BLaER1 treated with 17β-estradiol and CSF1 and Interleukin-3, amounts not matched to agents 10 nM and 100 nM (cell line): ENCODE measurements at regions not wholly inside any gene's neighbourhood (a gene's known extent, or its start where the extent isn't known, plus 50 kb on each side); places are given as distances from the start of the nearest gene placed in this dataset.
A peak's percentile ranks its signal among the peaks of the same experiment; 100 is the strongest.
"Not testable (repeated sequence)": the region's sequence is repeated elsewhere in the genome, so short reads cannot be mapped to it uniquely, and the experiment has no call there.

Experiments
- H3K27ac ChIP-seq, 11 experiments: shearing (Covaris generic); formaldehyde crosslinking; 2 replicates each; pipeline ENCODE4 v1.8.1; 2022
- H3K27me3 ChIP-seq, 11 experiments: shearing (Covaris generic); formaldehyde crosslinking; 2 replicates each; pipeline ENCODE4 v1.8.1; 2022
- H3K36me3 ChIP-seq, 11 experiments: shearing (Covaris generic); formaldehyde crosslinking; 2 replicates each; pipeline ENCODE4 v1.8.1; 2022
- H3K4me1 ChIP-seq, 10 experiments: shearing (Covaris generic); formaldehyde crosslinking; 2 replicates each; pipeline ENCODE4 v1.8.1; 2022
- H3K4me2 ChIP-seq, 11 experiments: shearing (Covaris generic); formaldehyde crosslinking; 2 replicates each; pipeline ENCODE4 v1.8.1; 2022
- H3K4me3 ChIP-seq, 10 experiments: shearing (Covaris generic); formaldehyde crosslinking; 2 replicates each; pipeline ENCODE4 v1.8.1; 2022
- H3K9ac ChIP-seq, 11 experiments: shearing (Covaris generic); formaldehyde crosslinking; 2 replicates each; pipeline ENCODE4 v1.8.1; 2022
- H3K9me3 ChIP-seq, 11 experiments: shearing (Covaris generic); formaldehyde crosslinking; replicated peaks in 1 of 11; 2 replicates each; pipeline ENCODE4 v1.8.1; 2022
- H4K20me1 ChIP-seq, 11 experiments: shearing (Covaris generic); formaldehyde crosslinking; 2 replicates each; pipeline ENCODE4 v1.8.1; 2022
- Cebpa-rat ChIP-seq, 11 experiments: shearing (Covaris generic); IDR thresholded peaks; 2 replicates each; pipeline ENCODE4 v1.8.1; 2022

DNA sequence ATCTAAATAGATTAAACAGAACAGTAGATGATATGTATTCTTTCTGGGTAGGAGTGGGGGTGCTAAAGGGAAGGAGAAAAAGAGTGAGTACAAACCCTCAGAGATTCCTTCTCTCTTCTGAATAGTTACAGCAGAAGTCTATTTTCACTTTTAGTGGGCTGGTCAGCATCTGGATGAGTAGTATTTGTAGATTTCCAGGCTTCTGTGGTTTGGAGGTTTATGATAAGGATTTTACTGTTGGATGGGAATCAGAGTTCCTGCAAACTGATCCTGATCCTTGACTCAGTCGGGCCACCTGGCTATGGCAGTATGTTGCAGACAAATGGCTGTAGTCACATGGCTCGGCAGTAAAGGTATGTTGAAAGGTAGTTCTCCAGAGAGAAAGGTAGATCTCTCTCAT is 84.3 kb upstream of the IFNGR1 start:
- no peaks in the 10 kb centered on the region for H3K36me3 ChIP-seq
- no peak overlapping the region for H3K9ac ChIP-seq
- H3K4me1 ChIP-seq = peaks cover 20 to 49% (median 24%) of the 10 kb centered on the region in 10 experiments
- H3K27ac ChIP-seq = no peak overlapping the region
- H4K20me1 ChIP-seq = no peaks in the 10 kb centered on the region
- TF ChIP-seq Cebpa-rat (IDR thresholded peaks at IDR 0.05) = no peak
- H3K9me3 ChIP-seq = peaks cover 36 to 77% (median 71%) of the 10 kb centered on the region in 11 experiments
- H3K27me3 ChIP-seq = no peaks in the 10 kb centered on the region
- H3K4me2 ChIP-seq = no peak overlapping the region
- no peak overlapping the region for H3K4me3 ChIP-seq

DNA sequence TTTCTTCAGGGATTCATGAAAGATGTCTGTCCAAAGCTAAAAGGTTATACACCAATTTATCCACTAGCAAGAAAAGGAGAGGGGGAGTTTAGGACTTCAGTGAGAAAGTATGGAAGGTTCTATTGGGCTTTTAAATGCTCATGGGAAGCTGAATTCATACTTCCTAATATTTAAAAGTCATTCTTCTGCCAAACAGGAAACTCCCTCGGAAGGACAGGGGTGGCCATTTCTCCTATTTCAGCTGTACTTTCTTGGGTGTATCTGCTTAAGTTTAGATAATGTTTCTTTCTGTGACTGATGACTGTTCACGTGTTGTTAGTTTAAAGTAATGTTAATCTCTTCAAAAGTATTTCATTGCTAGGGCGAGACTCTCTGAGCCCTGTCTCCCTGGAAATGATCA is 80.5 kb upstream of the IFNGR1 start:
- Histone ChIP-seq H3K9ac (no peak overlapping the region), H3K36me3 (no peaks in the 10 kb centered on the region), H3K9me3 (peaks cover 28 to 59% (median 46%) of the 10 kb centered on the region in 11 experiments), H3K27me3 (0 out of 22 replicates have a peak, but pooled peaks cover 0 to 8% (median 0%) of the 10 kb centered on the region in 11 experiments), H3K4me1 (peaks cover 0 to 52% (median 13%) of the 10 kb centered on the region in 10 experiments; a peak in 13 of 20 replicates), H3K27ac (no peak overlapping the region), H3K4me2 (peak overlapping the region in 4 of 11 experiments; percentile 0 to 78 (median 74); a peak in 6 of 22 replicates), H4K20me1 (no peaks in the 10 kb centered on the region), H3K4me3 (no peak overlapping the region)
- TF ChIP-seq Cebpa-rat (IDR thresholded peaks at IDR 0.05) = no peak

- H3K27me3 ChIP-seq = peaks cover 0 to 18% (median 0%) of the 10 kb centered on the region in 11 experiments; a peak in 2 of 22 replicates
- no peaks in the 10 kb centered on the region for H4K20me1 ChIP-seq
- peaks cover under 1 to 70% (median 19%) of the 10 kb centered on the region in 10 experiments; a peak in 14 of 20 replicates for H3K4me1 ChIP-seq
- no peak for TF ChIP-seq Cebpa-rat (IDR thresholded peaks at IDR 0.05)
- H3K4me3 ChIP-seq = no peak overlapping the region
- peak overlapping the region in 1 of 11 experiments; percentile 24; a peak in 2 of 22 replicates for H3K27ac ChIP-seq
- H3K4me2 ChIP-seq = peak overlapping the region in 7 of 11 experiments; percentile 12 to 78 (median 73); a peak in 14 of 22 replicates
- H3K9me3 ChIP-seq = peaks cover 13 to 44% (median 29%) of the 10 kb centered on the region in 11 experiments
- no peaks in the 10 kb centered on the region for H3K36me3 ChIP-seq
- H3K9ac ChIP-seq = no peak overlapping the region
Measured at GRCh38 chr6:137297887-137298286, 78.7 kb upstream of the IFNGR1 start.

DNA sequence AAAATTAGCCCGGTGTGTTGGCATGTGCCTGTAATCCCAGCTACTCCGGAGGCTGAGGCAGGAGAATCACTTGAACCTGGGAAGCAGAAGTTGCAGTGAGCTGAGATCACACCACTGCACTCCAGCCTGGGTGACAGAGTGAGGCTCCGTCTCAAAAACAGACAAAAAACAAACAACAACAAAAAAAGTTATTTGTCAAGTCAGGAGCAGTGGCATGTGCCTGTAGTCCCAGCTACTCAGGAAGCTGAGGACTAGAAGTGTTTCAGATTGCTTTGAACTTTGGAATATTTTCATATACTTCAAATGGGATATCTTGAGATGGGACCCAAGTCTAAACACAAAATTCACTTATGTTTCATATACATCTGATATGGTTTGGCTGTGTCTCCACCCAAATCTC is 73.1 kb upstream of the IFNGR1 start:
- peak overlapping the region in 7 of 11 experiments; percentile 21 to 65 (median 55); a peak in 8 of 22 replicates for H3K27ac ChIP-seq
- H3K36me3 ChIP-seq = not testable (repeated sequence)
- peak overlapping the region; percentile 41 to 89 (median 82) for H3K4me2 ChIP-seq

GRCh38 chr6:137291441-137291840 is 72.3 kb upstream of the IFNGR1 start:
- Histone ChIP-seq H3K4me3 (0 out of 20 replicates have a peak overlapping the region, but pooled peaks of 1 of the 10 experiments have one; percentile 31), H4K20me1 (no peaks in the 10 kb centered on the region), H3K36me3 (no peaks in the 10 kb centered on the region), H3K27ac (peak overlapping the region in 10 of 11 experiments; percentile 20 to 65 (median 54); a peak in 18 of 22 replicates), H3K27me3 (peaks cover 0 to 18% (median 0%) of the 10 kb centered on the region in 11 experiments; a peak in 2 of 22 replicates), H3K4me2 (peak overlapping the region; percentile 66 to 89 (median 82)), H3K9ac (peak overlapping the region in 4 of 11 experiments; percentile 12 to 55 (median 32); a peak in 4 of 22 replicates), H3K9me3 (peaks cover 4 to 22% (median 11%) of the 10 kb centered on the region in 11 experiments; a peak in 16 of 22 replicates), H3K4me1 (peaks cover 37 to 72% (median 43%) of the 10 kb centered on the region in 10 experiments)
- no peak for TF ChIP-seq Cebpa-rat (IDR thresholded peaks at IDR 0.05)

More for the DNA sequence above, 73.1 kb upstream of the IFNGR1 start:
- Histone ChIP-seq H3K27me3 (peaks cover 0 to 18% (median 0%) of the 10 kb centered on the region in 11 experiments; a peak in 2 of 22 replicates), H3K9ac (peak overlapping the region in 2 of 11 experiments; percentile 47 to 55; a peak in 3 of 22 replicates), H3K4me1 (peaks cover 36 to 72% (median 42%) of the 10 kb centered on the region in 10 experiments), H3K9me3 (peaks cover 4 to 19% (median 9%) of the 10 kb centered on the region in 11 experiments; a peak in 16 of 22 replicates)
- H3K4me3 ChIP-seq, H4K20me1 ChIP-seq: not testable (repeated sequence)

DNA sequence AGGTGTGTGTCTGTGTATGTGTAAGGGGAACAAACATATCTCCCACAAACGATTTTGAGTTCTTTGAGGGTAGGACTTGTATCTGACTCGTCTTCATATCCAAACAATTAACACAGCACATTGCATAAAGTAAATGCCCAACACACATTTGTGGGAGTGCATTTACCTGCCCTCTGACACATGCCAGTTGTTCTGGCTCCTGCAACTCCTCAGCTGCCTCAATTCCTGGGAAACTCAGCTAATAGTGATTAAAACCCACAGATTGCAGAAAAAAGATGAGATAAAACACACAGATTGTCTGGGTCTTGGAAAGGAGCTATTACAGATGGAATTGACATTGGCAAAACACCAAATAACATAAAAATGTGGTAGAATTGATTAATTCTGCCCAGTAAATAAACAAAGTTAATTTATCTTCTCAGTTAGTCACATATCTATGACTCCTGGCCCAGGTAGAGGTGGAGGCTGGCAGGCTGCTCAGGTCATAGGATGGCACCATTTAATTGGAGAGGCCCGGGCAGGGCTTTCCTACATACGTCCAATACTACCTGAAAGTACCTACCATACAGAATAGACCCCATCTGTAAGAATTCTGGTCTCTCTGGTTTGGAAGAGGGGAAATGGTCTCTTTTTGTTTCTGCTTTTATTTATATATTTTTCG is 71.5 kb upstream of the IFNGR1 start:
- peak overlapping the region in 2 of 10 experiments; percentile 3 to 31; a peak in 1 of 20 replicates for H3K4me3 ChIP-seq
- no peak for TF ChIP-seq Cebpa-rat (IDR thresholded peaks at IDR 0.05)
- H3K27me3 ChIP-seq = peaks cover 0 to 18% (median 0%) of the 10 kb centered on the region in 11 experiments; a peak in 2 of 22 replicates
- peaks cover 4 to 21% (median 11%) of the 10 kb centered on the region in 11 experiments; a peak in 16 of 22 replicates for H3K9me3 ChIP-seq
- H3K4me2 ChIP-seq = peak overlapping the region; percentile 66 to 89 (median 82)
- H4K20me1 ChIP-seq = no peaks in the 10 kb centered on the region
- H3K9ac ChIP-seq = peak overlapping the region in 3 of 11 experiments; percentile 2 to 28 (median 12); a peak in 2 of 22 replicates
- peaks cover 39 to 75% (median 47%) of the 10 kb centered on the region in 10 experiments for H3K4me1 ChIP-seq
- peak overlapping the region in 10 of 11 experiments; percentile 8 to 65 (median 37); a peak in 15 of 22 replicates for H3K27ac ChIP-seq
- H3K36me3 ChIP-seq = no peaks in the 10 kb centered on the region

DNA sequence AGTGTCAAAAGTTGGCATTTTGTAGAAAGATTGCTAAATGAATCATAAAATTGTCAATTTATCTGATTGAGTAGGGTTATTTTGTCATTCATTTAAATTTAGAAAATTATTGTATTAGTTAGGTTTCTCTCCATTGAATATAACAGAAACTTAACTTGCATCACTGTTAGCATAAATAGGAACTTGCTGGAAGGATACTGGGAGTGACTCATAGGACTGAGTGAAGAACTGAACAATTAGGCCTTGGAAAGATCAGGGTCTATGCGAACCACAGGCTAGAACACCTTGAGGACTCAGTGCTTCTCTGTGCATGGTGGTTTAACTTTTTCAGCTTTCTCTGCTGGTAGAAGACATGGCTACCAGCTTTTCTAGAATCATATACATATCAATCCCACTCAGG is 67.7 kb upstream of the IFNGR1 start:
- H3K36me3 ChIP-seq = no peaks in the 10 kb centered on the region
- H3K4me1 ChIP-seq = peaks cover 64 to 84% (median 72%) of the 10 kb centered on the region in 10 experiments
- H3K4me3 ChIP-seq = no peak overlapping the region
- H3K9ac ChIP-seq = no peak overlapping the region
- no peak for TF ChIP-seq Cebpa-rat (IDR thresholded peaks at IDR 0.05)
- H3K4me2 ChIP-seq = peak overlapping the region in 3 of 11 experiments; percentile 24 to 43 (median 38); a peak in 3 of 22 replicates
- H4K20me1 ChIP-seq = no peaks in the 10 kb centered on the region
- no peak overlapping the region for H3K27ac ChIP-seq
- H3K27me3 ChIP-seq = 0 out of 22 replicates have a peak, but pooled peaks cover 0 to 6% (median 0%) of the 10 kb centered on the region in 11 experiments
- H3K9me3 ChIP-seq = peaks cover 4 to 13% (median 9%) of the 10 kb centered on the region in 11 experiments; a peak in 16 of 22 replicates

GRCh38 chr6:137286368-137286767 is 67.2 kb upstream of the IFNGR1 start:
- no peak overlapping the region for H3K9ac ChIP-seq
- no peaks in the 10 kb centered on the region for H4K20me1 ChIP-seq
- H3K4me3 ChIP-seq = no peak overlapping the region
- H3K4me2 ChIP-seq = peak overlapping the region in 5 of 11 experiments; percentile 2 to 99 (median 84); a peak in 7 of 22 replicates
- no peak overlapping the region for H3K27ac ChIP-seq
- no peaks in the 10 kb centered on the region for H3K36me3 ChIP-seq
- no peak for TF ChIP-seq Cebpa-rat (IDR thresholded peaks at IDR 0.05)
- peaks cover 63 to 84% (median 73%) of the 10 kb centered on the region in 10 experiments for H3K4me1 ChIP-seq
- H3K9me3 ChIP-seq = peaks cover 4 to 13% (median 9%) of the 10 kb centered on the region in 11 experiments; a peak in 16 of 22 replicates
- 0 out of 22 replicates have a peak, but pooled peaks cover 0 to 6% (median 0%) of the 10 kb centered on the region in 11 experiments for H3K27me3 ChIP-seq

- H3K9me3 ChIP-seq = peaks cover 4 to 13% (median 9%) of the 10 kb centered on the region in 11 experiments; a peak in 16 of 22 replicates
- no peak for TF ChIP-seq Cebpa-rat (IDR thresholded peaks at IDR 0.05)
- peaks cover 48 to 69% (median 59%) of the 10 kb centered on the region in 10 experiments for H3K4me1 ChIP-seq
- H4K20me1 ChIP-seq = no peaks in the 10 kb centered on the region
- H3K4me3 ChIP-seq = peak overlapping the region in 9 of 10 experiments; percentile 19 to 57 (median 38); a peak in 13 of 20 replicates
- H3K27me3 ChIP-seq = no peaks in the 10 kb centered on the region
- no peaks in the 10 kb centered on the region for H3K36me3 ChIP-seq
- peak overlapping the region in 9 of 11 experiments; percentile 39 to 76 (median 61); a peak in 14 of 22 replicates for H3K27ac ChIP-seq
- peak overlapping the region in 10 of 11 experiments; percentile 15 to 68 (median 52); a peak in 16 of 22 replicates for H3K9ac ChIP-seq
- peak overlapping the region; percentile 84 to 99 (median 94) for H3K4me2 ChIP-seq
Measured at GRCh38 chr6:137284811-137285110, 65.6 kb upstream of the IFNGR1 start.
